ENCODE measurements at regions not wholly inside any gene's neighbourhood (a gene's known extent, or its start where the extent isn't known, plus 50 kb on each side); places are given as distances from the start of the nearest gene placed in this dataset.
"Not testable (repeated sequence)": the region's sequence is repeated elsewhere in the genome, so short reads cannot be mapped to it uniquely, and the experiment has no call there.

DNA sequence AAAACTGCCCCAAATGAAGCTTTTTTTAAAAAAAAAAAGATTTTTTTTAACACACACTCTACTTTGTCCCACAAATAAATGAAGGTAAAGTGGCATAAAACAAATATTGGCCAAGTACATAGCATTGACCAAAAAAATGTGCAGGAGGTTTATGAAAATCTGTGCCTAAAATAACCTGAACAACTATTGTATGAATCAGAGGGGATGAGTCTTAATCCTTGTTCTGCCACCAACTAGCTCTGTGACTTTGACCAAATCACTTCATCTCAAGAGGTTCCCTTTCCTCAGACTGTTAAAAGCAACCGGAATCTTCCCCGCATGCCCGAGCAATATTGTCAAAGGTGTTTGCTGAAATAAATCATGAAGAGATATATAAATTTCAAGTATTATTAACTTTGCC, 150.4 kb upstream of the NEBL start:
- no peak for FAIRE-seq

DNA sequence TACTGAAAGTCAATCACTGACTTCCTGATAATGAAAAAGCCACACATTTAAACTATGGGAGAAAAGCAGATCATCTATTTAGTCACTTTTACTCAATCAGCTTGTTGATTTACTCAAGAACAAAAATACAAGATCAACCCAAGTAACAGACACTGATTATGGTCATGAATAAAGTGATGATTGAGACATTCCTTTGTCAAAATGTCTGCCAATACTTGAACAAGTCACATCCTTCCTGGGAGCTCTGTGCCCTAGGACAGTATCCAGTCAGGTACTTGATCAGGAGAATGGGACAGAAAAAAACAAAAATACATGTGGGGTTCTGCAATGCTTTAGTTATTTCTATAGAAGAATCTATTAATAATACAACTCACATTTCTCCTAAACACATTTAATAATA, 150.0 kb upstream of the NEBL start:
- no peak for FAIRE-seq

- no peak for FAIRE-seq
Observed at GRCh38 chr10:21043044-21043443, 145.9 kb upstream of the NEBL start.

- FAIRE-seq, result no peak
Observed at GRCh38 chr10:21042536-21042935, 145.4 kb upstream of the NEBL start.

- no peak for FAIRE-seq
Observed at GRCh38 chr10:21041763-21042458, 144.8 kb upstream of the NEBL start.

- FAIRE-seq, result no peak
Observed at GRCh38 chr10:21039721-21040120, 142.6 kb upstream of the NEBL start.

GRCh38 chr10:21036757-21037156, 139.6 kb upstream of the NEBL start:
- FAIRE-seq, result no peak

- FAIRE-seq, result not testable (repeated sequence)
Observed at GRCh38 chr10:21034770-21035169, 137.7 kb upstream of the NEBL start.

DNA sequence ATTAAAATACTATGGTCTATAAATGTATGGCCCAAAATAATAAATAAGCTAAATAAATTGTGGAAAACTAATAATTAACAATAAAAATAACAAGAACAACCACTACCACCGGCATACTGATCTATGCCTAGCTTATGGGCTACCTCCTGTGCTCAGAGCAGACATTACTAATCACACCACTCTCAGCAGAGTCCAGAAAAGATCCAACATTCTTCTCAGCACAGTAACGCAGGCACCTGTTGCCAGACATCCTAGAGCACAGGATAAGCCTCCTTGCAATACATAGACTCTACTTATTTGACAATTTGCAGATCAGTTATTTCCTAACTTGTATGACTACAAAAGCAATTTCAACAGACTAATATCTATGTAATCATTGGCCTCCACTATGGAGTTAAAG, 137.1 kb upstream of the NEBL start:
- FAIRE-seq, result no peak

GRCh38 chr10:21032587-21033319, 135.6 kb upstream of the NEBL start:
- no peak for FAIRE-seq

DNA sequence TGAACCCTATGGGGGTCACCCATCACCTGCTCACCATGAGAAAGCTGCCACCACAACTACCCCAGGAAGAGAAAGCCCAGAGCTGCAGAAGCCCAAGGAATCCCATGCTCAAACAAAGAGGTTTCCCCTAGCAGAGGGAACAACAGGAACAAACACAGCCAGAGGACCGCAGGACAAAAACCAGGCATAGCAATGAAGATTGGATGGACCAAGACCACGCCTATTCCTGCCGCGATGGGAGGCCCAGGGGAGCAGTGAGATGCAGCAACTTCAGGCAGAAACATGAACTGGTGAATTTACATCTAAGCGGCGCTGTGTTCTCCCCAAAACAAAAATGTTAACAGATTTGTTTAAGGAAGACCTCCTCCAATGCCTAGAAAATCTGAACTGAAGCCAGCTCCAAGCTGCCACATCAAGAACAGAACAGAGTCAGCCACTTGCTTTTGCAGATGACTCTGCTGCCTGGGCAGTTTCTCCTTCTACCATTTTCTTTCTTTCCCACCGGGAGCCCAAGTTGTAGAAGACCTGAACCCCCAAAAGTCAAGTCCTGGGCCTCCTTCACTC, 134.2 kb upstream of the NEBL start:
- FAIRE-seq, result no peak

GRCh38 chr10:21030091-21030490, 133.0 kb upstream of the NEBL start:
- no peak for FAIRE-seq

GRCh38 chr10:21022821-21023220, 125.7 kb upstream of the NEBL start:
- FAIRE-seq, result no peak

DNA sequence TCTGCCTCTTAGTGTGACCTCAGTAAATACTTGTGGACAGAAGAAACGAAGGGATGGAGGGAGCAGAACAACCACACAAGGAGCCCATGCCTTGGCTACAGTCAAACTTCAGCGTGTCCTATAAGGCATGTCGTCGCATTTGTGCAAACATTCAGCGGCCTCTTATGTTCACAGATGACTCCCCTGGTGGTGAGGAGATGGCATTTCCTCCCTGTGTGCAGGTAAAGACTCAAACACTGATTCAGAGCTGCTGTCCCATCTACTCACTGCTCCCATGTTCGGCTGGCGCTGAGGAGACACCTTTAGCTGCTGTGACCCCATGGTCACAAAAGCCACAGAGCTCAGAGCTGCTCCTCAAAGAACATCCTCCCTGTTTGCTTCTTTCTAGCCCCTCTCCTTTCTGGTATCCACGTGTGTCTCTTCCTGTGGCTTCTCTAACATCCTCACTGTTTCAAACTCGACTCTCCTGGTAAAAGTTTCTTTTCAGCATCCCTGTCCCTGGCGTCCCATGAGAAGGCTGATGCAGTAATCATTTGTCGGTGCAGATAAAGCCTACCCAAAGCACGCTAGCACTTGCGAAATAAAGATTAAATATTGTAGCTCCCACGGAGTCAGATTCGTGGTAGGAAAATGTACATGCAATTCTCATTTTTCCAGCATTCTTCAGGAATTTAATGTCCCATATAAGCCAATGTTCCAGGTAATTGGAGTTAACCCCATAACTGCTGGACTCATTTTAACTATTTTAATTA, 124.9 kb upstream of the NEBL start:
- FAIRE-seq, result no peak

GRCh38 chr10:21021231-21021630, 124.1 kb upstream of the NEBL start:
- no peak for FAIRE-seq

DNA sequence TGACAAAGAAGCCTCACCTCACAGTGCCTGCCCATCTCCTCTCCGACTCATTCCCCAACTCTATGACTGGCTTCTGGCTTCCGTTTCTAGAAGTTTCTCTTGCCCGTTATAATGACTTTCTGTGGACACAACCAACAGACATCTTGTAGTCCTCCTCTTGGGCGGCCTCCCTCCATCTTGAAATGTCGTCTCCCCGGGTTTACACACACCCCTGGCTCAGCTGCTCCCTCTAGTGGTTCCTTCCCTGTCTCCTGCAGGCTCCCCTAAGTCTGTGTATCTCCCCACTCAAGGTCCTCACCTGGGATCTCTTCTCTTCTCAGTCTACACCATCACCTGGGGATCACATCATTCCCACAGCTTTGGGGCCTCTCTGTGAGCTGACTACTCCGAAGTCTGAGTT, 123.4 kb upstream of the NEBL start:
- FAIRE-seq, result no peak

DNA sequence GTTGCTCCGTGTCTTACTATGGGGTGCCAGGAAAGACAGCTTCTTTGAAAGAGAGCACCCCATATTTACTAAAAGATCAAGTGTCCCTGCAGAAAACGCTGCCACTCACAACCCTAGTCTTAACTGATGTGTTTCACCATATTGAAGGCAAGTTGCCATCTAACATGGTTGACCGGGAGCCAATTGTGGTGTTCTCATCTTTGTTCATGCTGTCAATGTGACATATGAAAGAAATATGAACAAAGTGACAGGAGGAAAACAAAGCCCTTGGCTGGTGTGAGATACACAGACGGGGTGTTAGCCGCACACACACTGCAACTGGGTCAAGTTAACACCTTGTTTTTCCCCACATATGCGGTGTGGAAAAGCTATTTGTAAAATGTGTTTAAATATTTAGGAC, 122.3 kb upstream of the NEBL start:
- no peak for FAIRE-seq

DNA sequence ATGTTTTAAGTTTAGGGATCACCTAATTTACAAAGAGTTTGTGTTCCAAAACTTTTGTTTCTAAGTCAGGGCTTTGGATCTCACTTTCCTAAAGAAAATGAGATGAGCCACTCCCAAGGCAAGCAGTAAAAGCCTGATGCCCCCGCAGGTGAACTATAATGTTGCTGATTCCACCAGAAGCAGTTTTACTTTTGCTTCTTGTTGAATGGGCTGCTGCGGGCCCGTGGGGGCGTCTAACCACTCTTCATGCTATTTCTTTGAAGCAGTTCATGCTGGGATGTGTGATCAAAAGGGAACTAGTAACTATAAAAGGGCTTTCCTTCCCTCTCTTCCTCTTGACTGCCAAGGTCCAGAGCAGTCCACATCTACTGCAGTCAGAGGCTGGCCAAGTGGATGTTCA, 118.7 kb upstream of the NEBL start:
- no peak for FAIRE-seq

DNA sequence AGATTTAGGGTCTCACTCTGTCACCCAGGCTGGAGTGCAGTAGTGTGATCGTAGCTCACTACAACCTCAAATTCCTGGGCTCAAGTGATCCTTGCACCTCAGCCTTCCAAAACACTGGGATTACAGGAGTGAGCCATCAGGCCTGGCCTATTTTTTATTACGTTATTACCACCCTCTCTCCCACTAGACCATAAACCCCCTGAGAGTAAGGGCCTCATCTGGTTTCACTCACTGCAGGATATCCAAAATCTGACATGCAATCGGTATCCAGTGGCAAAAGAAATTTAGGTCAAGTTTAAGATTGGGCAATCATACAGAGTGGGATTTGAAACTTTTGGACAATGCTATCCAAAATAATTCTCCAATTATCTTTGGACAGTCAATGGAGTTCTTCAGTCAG, 117.0 kb upstream of the NEBL start:
- no peak for FAIRE-seq

DNA sequence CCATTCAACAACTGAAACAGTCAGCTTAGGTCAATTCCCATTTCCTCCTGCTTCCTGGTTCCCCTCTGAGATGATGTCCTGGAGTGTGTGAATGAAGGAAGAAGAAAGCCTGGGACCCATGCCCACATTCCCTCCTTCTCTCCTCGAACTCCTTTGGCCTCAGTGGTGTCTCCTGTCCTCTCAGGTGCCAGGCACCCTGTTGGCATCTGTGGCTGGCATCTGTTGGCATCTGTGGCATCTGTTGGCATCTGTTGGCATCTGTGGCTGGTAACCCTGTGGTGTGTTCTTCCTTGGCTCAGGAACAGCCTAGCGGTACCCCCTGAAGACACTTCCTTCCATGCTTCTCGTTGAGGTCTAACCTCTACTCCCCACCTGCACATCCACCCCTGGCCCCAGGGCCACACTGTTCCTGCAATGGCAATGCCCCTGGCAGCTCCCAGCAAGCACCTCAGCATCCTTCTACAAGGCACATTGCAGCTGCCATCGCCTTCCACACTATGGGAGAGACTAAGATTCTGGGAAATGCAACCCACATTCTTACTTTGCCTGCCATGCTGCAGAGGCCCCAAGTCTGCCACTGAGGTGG, 114.4 kb upstream of the NEBL start:
- no peak for FAIRE-seq

DNA sequence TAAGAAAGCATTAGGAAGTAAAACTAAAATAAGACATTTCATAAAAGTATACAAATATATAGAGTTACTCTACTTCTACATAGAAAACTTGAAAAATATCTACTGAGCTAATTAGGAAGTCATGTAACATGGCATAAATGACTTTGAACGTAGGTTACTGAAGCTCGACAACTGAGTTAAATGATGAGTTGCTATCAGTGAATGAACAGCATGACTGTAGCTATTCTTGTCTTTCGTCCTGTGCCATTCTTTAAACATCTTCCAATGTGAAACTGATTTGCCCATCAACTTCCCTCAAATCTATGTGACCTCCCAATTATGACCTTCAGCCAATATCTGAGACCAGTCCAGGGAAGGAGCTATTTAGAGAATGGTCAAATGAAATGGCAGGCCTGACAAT, 113.5 kb upstream of the NEBL start:
- no peak for FAIRE-seq

DNA sequence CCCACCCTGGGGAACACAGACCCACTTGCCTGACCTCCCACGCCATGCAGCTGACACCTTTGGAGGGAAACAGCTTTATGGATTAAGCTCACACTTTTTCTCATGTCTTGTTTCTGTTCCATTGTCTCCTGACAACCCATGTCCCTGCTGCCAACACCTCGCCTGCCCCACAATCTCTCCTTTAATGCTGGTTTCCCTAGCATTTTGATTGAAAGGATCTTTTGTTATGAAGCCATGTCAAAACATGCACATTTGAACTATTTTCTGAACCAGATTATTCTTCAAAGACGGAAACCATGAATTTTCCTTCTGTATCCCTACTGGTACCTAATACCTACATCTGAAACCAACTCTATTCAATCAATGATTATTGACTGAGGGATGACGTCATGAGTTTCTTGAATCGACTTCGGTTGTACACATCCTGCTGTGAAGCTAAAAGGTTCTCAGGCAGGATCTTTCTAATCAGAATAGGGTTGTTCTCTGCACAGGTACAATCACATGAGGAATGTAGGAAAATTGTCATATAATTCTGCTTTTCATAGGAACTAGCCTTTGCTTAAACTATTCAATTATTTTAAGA, 106.2 kb upstream of the NEBL start:
- no peak for FAIRE-seq

Data from islet of Langerhans (tissue), 1 donor.